ENCODE measurements at regions not wholly inside any gene's neighbourhood (a gene's known extent, or its start where the extent isn't known, plus 50 kb on each side); places are given as distances from the start of the nearest gene placed in this dataset.

- DNase-seq (no peak), ATAC-seq (no peak)
- intact Hi-C loops (cut with micrococcal nuclease), result no loop called here
These were observed 931.0 kb downstream of the EPHA4 start for GRCh38 chr2:220641137-220641536.

- no peak for DNase-seq
- ATAC-seq, result no peak
- intact Hi-C loops (cut with micrococcal nuclease), result no loop called here
These were observed 925.7 kb downstream of the EPHA4 start for GRCh38 chr2:220646424-220646823.

GRCh38 chr2:220648628-220649027 lies 923.5 kb downstream of the EPHA4 start:
- intact Hi-C loops (cut with micrococcal nuclease), result no loop called here
- DNase-seq (no peak), ATAC-seq (no peak)

GRCh38 chr2:220653776-220654175 lies 918.3 kb downstream of the EPHA4 start:
- DNase-seq, result no peak
- intact Hi-C loops (cut with micrococcal nuclease), result no loop called here
- ATAC-seq, result no peak

GRCh38 chr2:220654322-220654721 lies 917.8 kb downstream of the EPHA4 start:
- DNase-seq (no peak), ATAC-seq (no peak)
- intact Hi-C loops (cut with micrococcal nuclease), result no loop called here

GRCh38 chr2:220660277-220661145 lies 911.6 kb downstream of the EPHA4 start:
- no peak for ATAC-seq
- intact Hi-C loops (cut with micrococcal nuclease), result no loop called here

GRCh38 chr2:220662431-220662830 lies 909.7 kb downstream of the EPHA4 start:
- no peak for ATAC-seq
- intact Hi-C loops (cut with micrococcal nuclease), result no loop called here
- DNase-seq, result no peak

More at GRCh38 chr2:220660277-220661145, 911.6 kb downstream of the EPHA4 start:
- DNase-seq, result no peak

GRCh38 chr2:220663065-220663464 lies 909.0 kb downstream of the EPHA4 start:
- DNase-seq (no peak), ATAC-seq (no peak)
- intact Hi-C loops (cut with micrococcal nuclease), result no loop called here

- no peak for DNase-seq
- intact Hi-C loops (cut with micrococcal nuclease), result no loop called here
- peak; percentile 95 for ATAC-seq
These were observed 907.6 kb downstream of the EPHA4 start for GRCh38 chr2:220664272-220665107.

GRCh38 chr2:220665108-220665471 lies 907.0 kb downstream of the EPHA4 start:
- intact Hi-C loops (cut with micrococcal nuclease), result no loop called here
- DNase-seq, result no peak
- peak; percentile 58 for ATAC-seq

- DNase-seq (no peak), ATAC-seq (no peak)
- intact Hi-C loops (cut with micrococcal nuclease), result no loop called here
These were observed 902.8 kb downstream of the EPHA4 start for GRCh38 chr2:220669324-220669723.

- intact Hi-C loops (cut with micrococcal nuclease), result no loop called here
- DNase-seq (no peak), ATAC-seq (no peak)
These were observed 901.6 kb downstream of the EPHA4 start for GRCh38 chr2:220670511-220670910.

- ATAC-seq (no peak), DNase-seq (no peak)
- intact Hi-C loops (cut with micrococcal nuclease), result no loop called here
These were observed 898.8 kb downstream of the EPHA4 start for GRCh38 chr2:220673151-220673874.

- intact Hi-C loops (cut with micrococcal nuclease), result no loop called here
- no peak for DNase-seq
- ATAC-seq, result no peak
These were observed 898.1 kb downstream of the EPHA4 start for GRCh38 chr2:220674033-220674432.

GRCh38 chr2:220676695-220677094 lies 895.4 kb downstream of the EPHA4 start:
- DNase-seq (no peak), ATAC-seq (no peak)
- intact Hi-C loops (cut with micrococcal nuclease), result no loop called here

GRCh38 chr2:220678943-220679342 lies 893.2 kb downstream of the EPHA4 start:
- peak; percentile 64 for ATAC-seq
- intact Hi-C loops (cut with micrococcal nuclease), result no loop called here
- no peak for DNase-seq

GRCh38 chr2:220682616-220683015 lies 889.5 kb downstream of the EPHA4 start:
- ATAC-seq (no peak), DNase-seq (no peak)
- intact Hi-C loops (cut with micrococcal nuclease), result no loop called here

- intact Hi-C loops (cut with micrococcal nuclease), result no loop called here
- DNase-seq (no peak), ATAC-seq (no peak)
These were observed 888.0 kb downstream of the EPHA4 start for GRCh38 chr2:220684099-220684498.

GRCh38 chr2:220687231-220687843 lies 884.8 kb downstream of the EPHA4 start:
- intact Hi-C loops (cut with micrococcal nuclease), result loop anchor here (5.0 kb wide), 1 partner anchor 885 kb away; the partner anchor contains the start of gene EPHA4
- peak; percentile 86 for ATAC-seq

More at GRCh38 chr2:220687231-220687843, 884.8 kb downstream of the EPHA4 start:
- DNase-seq, result peak; percentile 65

All from left ventricle myocardium superior (tissue), 1 donor.